Choroid plexus epithelial cell (primary cell): ENCODE measurements at regions not wholly inside any gene's neighbourhood (a gene's known extent, or its start where the extent isn't known, plus 50 kb on each side); places are given as distances from the start of the nearest gene placed in this dataset.
A peak's percentile ranks its signal among the peaks of the same experiment; 100 is the strongest.

ENCODE experiments used
- DNase-seq: peaks from one replicate; pipeline ENCODE4 v3.0.0-alpha.2; 2010; ENCODE audit warnings: low read depth
- H3K4me3 ChIP-seq: 2 replicates; pipeline ENCODE4 v1.5.1; 2011; ENCODE audit warnings: low read depth, mild to moderate bottlenecking, control low read depth, low read length, moderate library complexity
- CTCF ChIP-seq: conservative IDR thresholded peaks from 2 replicates; pipeline ENCODE4 v1.5.1; 2011; ENCODE audit warnings: low read depth, mild to moderate bottlenecking, control low read depth, inconsistent platforms, low read length, moderate library complexity

- TF ChIP-seq CTCF: no peak
- no peak overlapping the region for H3K4me3 ChIP-seq
- no peak for DNase-seq
Measured at GRCh38 chr16:74218871-74219270, 77.7 kb upstream of the PSMD7 start.

DNA sequence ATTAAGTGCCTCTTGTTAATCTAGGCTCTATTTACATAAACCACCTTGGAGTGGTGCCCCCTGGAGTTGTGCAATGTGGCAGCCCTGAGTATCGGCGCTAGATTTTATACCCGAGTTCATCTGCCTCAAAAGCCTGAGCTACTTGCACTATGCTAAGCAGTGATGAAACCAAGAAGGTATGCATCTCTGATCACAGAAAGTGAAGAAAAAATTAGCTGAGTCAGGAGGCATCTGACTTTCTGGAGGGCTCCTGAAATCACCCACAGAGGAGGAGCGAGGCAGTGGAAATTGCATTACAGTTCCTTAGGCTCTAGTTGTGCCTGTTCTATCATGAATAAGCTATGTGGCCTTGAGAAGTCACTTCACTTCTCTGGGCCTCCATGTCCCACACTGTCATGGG, 80.3 kb upstream of the PSMD7 start:
- DNase-seq: peak; percentile 39
- H3K4me3 ChIP-seq: no peak overlapping the region
- TF ChIP-seq CTCF: no peak

GRCh38 chr16:74215249-74215648, 81.4 kb upstream of the PSMD7 start:
- no peak overlapping the region for H3K4me3 ChIP-seq
- no peak for TF ChIP-seq CTCF
- DNase-seq: no peak

DNA sequence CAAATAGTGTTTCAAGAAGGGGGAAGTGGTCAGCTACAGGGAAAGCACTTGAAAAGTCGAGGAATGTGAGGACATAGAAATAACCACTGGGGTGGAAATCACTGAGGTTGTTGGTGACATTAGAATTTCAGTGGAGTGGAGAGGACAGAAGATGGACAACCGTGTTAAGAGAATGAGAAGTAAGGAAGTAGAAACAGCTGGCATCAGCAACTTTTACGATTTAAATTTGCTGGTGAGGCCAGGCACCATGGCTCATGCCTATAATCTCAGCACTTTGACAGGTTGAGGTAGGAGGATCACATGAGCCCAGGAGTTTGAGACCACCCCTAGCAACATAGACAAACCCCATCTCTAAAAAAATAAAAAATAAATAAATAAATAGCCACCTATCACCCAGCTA, 83.2 kb upstream of the PSMD7 start:
- no peak for TF ChIP-seq CTCF

DNA sequence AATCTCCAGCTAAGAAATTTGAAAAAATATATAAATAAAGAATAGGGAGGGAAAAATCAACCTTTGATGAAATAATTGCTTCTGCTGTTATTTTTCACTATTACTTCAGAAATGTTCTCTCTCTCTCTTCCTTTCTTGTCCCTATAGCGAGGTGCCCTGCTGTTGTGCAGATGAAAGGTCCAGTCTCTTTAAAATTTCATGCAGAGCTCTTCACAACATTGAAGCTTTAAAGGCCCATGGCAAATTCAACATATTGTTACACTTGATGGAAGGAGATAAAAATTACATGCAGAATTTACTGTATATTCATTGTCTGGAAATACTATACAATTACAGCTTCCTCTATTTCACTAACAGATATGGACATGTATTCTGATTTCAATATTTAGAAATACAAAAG, 86.4 kb upstream of the PSMD7 start:
- H3K4me3 ChIP-seq: no peak overlapping the region
- TF ChIP-seq CTCF: no peak
- DNase-seq: no peak

More for the DNA sequence above, 83.2 kb upstream of the PSMD7 start:
- DNase-seq: no peak
- no peak overlapping the region for H3K4me3 ChIP-seq

DNA sequence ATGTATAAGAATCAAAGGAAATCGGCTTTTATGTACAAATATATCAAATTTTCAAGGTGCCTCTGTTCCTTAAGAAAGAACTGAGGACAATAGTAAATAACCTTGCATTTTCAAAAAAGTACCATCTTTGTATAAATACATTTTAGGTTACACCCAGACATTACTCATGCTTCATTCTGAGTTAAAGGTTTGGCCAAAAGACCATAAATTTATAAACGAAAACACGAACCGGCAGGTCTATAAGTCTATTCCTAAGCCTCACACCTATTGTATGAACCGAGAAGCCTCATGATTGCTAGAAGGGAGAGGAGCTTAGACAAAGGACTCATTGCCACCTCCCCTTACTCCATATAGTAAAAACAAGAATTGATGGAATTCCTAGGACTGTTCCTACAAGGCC, 94.6 kb upstream of the PSMD7 start:
- no peak for TF ChIP-seq CTCF
- DNase-seq: no peak
- no peak overlapping the region for H3K4me3 ChIP-seq

- H3K4me3 ChIP-seq: no peak overlapping the region
- no peak for TF ChIP-seq CTCF
- DNase-seq: no peak
Measured at GRCh38 chr16:74201576-74201975, 95.0 kb upstream of the PSMD7 start.
